HG02763 (cell line): ENCODE measurements at regions not wholly inside any gene's neighbourhood (a gene's known extent, or its start where the extent isn't known, plus 50 kb on each side); places are given as distances from the start of the nearest gene placed in this dataset.
A peak's percentile ranks its signal among the peaks of the same experiment; 100 is the strongest.

Experiments
- ATAC-seq: cut with Tn5 transposase; IDR thresholded peaks from one replicate; pipeline ENCODE4 v1.9.1; 2021; ENCODE audit warnings: mild to moderate bottlenecking, moderate library complexity; ENCODE audit not compliant: unreplicated experiment

DNA sequence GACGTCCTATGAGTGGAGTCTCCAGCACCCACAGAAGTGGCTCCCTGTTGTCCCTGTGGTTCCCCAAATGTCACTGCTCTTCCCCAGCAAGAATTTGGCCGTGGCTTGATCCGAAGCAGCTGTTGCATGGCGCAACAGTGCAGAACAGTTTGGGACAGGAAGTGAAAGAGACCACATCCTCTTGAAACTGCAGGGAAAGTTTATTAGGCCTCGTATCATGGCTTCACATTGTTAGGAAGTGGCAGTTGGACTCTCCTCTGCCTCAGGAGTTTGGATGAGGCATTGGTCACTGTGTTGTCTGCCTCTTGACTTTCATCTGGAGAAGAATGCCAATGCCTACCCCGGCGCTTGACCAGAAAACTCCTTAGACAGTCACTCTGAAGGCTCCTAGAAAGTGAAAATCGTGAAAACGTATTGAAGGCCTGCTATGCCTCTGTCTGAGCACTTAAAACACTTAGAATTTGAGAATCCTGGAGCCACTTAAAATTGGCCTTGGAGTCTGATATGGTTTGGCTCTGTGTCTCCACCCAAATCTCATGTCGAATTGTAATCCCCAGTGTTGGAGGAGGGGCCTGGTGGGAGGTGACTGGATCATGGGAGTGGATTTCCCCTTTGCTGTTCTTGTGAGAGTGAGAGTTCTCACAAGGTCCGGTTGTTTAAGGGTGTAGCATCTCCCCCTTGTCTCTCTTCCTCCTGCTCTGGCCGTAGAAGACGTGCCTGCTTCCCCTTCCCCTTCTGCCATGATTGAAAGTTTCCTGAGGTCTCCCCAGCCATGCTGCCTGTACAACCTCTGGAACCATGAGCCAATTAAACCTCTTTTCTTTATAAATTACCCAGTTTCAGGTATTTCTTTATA is 334.9 kb upstream of the JARID2 start:
- ATAC-seq = peak; percentile 67

DNA sequence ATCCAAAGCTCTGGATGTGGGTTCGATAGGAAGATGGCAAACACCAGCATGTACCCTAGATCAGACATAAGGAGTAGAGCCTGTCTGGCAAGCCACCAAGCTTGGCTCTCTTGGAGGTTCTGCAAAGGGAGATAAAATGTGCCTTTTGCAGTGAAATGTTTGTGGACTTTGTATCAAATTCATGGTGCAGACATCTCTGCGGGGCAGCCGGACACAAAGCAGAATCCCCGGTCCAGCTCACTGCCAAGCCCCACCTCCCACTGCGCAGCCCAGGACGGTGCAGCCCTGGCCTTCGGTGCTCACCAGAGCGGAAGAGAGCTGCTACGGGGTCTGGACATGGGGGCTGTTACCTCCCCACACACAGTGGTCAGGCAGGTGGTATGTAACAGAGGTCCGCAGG is 333.6 kb upstream of the JARID2 start:
- ATAC-seq = no peak

DNA sequence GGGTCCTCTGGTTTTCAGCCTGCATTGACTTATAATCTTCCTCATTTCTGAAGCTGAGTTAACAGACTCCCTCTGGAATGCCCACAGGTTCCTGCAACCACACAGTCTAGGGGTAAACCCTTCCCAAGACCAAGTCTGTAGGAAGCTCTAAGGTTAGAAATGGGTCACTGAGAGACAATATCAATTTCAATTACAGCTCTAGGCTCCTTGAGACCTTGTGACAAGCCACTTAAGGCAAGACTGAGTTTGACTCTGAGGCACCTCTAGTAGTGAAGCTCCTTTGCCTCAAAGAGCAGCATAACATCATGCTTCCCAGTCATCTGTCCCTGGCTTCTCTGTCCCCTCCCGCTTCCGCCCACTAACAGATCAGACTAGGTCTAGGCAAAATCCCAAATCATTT is 333.2 kb upstream of the JARID2 start:
- ATAC-seq = no peak

DNA sequence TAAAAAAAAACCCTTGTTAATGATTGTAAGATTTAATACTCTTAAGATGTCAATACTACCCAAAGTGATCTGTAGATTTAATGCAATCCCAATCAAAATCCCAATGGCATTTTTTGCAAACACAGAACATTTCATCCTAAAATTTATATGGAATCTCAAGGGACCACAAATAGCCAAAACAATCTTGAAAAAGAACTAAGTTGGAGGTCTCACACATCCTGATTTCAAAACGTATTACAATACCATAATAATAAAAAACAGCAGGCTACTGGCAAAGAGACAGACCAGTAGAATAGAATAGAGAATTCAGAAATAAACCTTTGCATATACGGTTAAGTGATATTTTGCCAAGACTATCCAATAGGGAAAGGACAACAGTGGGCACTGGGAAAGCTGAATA is 331.9 kb upstream of the JARID2 start:
- ATAC-seq = no peak

DNA sequence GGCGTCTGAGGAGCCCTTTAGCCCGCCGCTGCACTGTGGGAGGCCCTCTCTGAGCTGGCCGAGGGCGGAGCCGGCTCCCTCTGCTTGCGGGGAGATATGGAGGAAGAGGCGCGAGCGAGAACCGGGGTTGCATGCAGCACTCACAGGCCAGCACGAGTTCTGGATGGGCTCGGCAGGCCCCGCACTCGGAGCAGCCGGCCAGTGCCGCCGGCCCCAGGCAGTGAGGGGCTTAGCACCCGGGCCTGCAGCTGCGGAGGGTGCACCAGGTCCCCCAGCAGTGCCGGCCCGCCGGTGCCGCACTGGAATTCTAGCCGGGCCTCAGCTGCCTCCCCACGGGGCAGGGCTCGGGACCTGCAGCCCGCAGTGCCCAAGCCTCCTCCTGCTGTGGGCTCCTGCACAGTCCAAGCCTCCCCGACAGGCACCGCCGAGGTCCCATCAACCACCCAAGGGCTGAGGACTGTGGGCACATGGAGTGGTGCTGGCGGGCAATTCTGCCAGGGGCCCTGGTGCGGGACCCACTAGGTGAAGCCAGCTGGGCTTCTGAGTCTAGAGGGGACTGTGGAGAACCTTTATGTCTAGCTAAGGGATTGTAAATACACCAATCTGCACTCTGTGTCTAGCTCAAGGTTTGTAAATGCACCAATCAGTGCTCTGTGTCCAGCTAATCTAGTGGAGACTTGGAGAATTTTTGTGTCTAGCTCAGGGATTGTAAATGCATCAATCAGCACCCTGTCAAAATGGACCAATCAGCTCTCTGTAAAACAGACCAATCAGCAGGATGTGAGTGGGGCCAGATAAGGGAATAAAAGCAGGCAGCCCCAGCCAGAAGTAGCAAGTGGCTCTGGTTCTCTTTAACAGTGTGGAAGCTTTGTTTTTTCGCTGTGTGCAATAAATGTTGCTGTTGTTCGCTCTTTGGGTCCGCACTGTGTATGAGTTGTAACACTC is 329.7 kb upstream of the JARID2 start:
- ATAC-seq = no peak

DNA sequence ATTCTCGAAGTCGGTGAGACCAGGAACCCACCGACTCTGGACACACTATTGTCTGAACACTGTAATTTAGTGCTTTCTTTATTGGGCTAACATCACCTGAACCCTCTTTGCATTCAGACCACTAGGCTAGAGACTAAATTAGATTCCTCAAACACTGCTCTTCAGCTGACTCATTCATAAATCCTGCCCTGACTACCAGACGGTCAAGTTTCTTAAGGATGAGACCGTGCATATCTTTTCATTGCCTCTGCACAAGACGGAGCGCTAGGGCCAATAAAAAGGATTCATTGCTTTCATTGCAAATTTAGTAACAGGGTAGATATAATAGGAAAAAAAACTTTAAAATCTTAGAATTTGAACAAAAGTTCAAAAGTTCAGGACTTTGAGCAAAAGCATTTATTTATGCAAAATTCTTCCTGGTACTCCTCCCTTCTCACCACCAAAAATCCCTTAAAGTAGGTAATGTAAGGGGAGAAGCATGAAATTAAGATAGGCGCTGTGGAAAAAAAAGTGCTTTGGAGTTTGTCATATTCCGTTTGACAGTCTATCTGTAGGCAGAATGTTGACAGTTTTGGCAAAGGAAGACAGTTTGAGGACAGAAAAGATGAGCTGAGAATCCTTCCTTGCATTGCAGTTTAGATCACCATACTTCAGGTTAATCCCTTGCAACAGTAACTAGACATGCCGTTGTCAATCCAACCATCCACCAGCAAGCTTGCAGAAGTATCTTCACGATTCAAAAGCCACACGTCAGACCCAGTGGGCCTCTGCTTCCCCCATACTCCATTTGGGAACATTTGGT is 328.6 kb upstream of the JARID2 start:
- ATAC-seq = no peak

DNA sequence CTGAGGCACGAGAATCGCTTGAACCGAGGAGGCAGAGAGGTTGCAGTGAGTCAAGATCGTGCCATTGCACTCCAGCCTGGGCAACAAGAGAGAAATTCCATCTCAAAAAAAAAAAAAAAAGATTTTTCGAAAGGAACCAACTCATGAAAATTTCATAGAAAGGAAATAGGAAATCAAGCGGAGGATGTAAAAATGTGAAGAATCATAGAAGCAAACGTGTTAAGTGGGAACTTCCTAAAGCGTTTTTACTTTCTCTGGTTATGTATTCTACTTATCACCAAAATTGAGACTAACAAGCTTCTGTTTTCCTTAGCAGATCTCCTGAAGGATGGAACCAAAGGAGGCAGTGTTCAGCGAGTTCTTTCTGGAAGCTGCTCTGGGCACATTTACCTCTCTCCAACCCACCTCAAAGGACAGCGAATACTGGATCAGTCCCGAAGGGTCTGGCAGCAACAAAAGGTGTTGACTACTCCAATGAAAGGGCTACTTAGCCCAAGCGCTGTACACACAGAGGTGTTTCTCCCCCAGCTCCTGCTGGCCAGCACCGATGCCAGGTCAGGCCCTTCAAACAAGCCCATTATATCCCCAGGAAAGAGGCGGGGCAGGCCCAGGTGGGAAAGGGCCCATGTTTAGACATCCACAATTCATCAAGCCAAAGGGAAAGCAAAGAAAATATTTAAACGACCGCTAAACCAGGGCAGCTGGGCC is 327.5 kb upstream of the JARID2 start:
- ATAC-seq = no peak

DNA sequence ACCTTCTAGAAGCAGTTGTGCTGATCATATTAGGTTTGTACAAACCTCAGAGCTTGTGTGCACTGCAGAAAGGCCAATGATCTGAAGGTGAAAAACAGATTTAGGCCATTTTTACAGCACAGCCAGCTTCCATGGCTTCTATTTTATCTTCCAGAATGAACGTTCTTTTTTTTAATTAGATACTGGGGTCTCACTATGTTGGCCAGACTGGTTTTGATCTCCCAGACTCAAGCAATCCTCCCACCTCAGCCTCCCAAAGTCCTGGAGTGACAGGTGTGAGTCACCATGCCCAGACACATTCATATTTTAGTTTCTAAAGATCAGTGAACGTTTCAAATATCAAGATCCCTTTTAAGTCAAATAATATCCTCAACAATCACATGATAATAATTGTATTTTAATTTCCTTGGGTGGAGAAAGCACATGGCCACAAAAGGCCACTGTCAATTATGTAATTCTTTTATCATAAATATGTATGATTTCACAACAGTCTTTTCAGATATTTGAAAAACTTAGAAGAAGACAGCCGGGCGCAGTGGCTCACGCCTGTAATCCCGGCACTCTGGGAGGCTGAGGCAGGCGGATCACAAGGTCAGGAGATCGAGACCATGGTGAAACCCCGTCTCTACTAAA is 326.7 kb upstream of the JARID2 start:
- ATAC-seq = no peak

DNA sequence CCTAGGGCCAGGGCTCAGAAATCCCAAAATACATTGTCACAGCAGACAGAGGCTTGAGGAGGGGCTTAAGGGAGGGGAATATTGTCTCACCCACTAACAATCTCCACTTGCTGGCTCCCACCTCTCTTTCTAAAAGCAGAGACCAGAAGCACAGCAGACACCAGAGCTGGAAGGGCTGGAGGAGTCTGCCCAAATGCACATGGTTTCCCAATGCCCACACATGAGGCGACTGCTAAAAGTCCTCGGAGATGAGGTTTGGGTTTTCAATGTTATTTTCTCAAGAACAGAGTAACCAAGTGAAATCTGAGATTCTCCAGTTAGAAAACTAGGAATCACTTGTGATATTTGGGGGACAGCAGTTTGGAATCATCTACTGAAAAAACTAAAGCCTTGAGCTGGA is 325.6 kb upstream of the JARID2 start:
- ATAC-seq = no peak

DNA sequence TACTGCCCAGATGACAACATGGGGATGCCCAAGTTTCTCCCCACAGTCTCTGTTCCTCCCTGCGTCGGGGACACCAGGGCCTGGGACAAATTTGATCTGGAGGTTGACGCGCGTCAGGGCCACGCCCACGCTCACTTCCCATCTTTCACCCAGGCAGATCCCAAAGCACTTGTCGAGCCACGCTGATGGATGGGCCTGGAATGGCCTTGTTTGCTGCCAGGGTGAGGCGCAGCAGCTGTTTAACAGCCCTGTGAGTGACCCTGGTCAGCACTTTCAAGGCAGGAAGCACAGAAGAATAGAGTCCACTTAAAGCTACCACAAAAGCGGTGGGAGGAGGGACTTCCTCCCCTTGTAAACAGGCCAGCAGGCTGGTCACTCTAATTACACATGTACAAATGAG is 324.7 kb upstream of the JARID2 start:
- ATAC-seq = no peak

DNA sequence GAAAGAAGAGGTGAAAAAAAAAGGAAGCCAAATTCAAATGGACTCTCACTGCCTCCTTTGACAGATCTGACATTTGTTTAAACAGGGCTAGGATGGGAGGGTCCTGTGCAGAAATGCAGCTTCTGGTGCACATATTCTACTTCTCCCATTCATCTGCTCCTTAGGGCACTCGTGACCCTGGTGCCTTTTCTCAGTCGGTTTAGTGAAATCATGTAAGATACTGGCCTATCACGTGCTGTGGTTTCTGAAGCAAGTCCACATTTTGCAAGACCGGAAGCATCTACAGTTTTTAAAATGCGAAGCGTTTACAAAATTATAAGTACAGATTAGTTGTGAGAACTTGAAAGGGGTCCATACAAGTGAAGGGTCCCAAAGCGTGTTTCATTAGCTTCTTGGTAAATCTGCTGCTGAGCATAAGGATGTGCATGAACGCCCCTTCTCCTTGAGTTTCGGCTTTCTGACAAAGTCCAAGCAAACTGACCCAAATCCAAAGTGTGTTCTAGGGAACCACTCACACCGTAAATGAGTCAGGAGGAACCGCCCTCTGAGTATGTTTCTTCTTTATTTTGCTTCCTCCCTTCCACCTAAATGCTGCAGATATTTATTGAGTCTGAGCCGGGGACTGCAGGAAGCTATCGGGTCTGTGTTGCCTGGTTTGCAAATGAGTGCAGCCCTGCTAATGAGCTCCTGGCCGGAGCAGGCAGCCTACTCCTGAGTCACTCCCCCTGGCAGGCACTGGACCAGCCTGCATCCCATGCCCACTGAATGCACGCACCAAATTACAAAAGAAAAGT is 323.8 kb upstream of the JARID2 start:
- no peak for ATAC-seq

DNA sequence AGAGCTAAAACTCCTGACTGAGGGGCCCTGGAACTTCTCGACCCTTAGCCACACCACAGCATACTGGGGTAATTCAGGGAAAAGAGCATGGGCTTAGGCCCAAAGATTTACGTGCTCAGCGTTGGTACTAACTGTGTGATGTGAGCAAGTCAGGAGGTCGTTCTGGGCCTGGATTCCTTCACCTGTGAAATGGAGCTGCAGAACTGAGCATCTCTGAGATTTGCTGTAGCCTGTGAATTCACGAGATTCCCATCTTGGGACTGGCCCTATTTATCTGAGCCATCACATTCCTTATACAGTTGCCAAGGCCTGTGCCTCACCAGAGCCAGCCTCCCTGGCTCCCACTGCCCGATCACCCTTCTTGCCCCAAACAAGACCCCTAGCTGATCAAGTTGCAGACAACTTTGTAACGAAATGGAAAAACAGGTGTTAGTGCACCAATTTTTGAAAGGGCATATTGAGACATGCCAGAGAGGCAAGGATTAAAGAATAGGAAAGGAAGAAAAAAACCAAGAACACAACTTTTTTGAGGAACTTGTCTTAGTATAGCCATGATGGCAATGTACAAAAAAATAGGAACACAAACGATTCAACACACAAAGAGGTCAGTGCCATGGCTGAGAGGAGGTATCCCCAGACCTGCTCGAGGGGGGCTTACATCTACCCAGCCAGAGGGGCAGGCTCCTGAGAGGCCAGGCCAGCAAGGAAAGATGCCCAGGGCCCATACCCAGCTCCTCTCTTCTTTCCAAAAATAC is 323.0 kb upstream of the JARID2 start:
- ATAC-seq = no peak

DNA sequence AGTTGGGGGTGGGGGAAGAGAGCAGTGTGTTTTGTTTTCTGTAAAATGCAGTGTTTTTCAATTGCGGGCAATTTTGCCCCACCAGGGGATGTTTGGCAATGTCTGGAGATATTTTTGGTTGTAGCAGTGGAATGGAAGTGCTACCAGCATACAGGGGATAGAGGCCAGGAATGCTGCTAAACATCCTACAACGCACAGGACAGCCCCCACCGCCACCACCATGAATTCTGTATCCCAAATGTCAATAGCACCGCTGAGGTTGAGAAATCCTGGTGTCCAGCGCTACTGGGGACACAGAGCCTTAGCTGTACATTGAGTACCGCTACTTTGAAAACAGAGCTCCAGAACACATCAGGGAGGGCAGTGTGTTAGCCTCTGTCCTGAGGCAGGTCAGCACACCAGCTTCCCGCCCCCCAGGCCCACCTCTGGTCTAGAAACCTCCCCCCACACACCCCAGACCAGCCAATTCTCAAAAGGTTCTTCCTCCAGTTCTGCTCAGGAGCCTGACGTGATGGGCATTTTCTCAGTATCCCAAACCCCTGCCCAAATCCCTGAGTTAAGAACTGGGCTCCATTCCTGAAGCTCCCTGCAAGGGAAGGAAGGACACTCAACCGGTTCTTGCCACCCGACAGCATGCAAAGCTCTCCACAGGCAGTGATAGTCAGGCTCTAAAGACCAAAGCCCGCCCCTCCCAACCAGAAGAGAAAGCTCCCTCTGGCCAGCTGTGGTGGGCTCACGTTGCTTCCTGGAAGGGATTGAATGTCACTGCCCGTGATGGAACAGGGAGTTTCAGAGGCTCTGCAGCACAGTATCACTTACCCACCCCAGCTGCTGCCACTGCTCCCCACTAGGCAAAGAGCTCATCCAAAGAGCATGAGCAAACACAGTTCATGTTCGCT is 321.5 kb upstream of the JARID2 start:
- no peak for ATAC-seq

DNA sequence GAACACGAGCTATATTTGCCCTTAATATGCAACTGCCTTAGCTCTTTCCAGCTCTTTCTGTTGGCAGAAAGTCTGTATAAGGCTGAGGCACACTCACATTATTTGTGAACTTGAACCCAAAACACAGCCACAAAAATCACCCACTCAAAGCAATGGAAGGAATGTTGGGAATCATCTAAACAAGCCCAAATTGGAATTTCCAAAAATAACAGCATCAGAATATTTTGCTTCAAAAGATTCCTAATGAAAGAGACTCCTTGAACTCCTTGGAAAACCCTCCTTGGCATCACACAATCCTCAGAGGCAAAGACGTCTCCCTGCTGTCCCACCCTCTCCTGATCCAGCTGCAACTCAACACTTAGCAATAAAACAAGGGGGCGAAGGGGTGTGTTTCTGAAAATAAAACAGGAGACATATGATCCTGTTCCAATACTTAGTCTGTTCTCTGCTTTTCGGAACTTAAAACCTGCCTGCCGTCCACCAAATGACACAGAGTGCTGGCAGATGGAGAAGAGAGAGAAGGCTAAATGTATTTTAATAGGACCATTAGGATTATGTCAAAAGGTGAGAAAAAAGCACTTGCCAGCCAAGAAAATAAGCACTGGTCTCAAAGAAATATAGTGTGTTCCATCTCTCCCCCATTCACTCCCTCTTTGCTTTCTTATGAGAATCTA is 320.7 kb upstream of the JARID2 start:
- no peak for ATAC-seq

DNA sequence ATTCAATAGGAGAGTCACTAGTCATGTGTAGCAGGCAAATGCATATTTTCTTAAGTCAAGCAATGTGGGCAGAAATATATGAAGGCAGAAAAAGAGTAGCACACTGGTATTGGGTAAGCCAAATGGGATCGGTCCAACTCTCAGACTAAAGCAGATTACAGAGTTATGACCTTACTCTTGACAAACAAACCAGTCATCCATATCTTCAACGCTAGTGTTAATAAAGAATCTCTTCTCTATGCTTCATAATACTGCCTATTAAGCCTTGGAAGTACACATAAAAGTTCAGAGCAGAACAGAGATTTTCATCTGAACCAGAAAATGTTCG is 320.2 kb upstream of the JARID2 start:
- ATAC-seq = no peak

DNA sequence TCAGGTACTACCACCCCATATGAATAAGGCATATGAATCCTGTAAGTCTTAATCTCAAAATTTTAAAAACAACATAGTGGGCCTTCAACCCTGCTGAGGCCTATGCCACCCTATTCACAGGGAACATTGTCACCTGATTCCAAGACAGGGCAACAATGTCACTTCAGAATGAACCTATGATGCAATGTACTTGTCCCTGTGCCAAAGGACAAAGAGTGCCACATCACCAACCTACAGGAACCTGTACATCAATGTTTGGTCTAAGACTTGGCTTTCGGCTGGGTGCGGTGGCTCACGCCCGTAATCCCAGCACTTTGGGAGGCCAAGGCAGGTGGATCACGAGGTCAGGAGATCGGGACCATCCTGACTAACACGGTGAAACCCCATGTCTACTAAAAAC is 318.5 kb upstream of the JARID2 start:
- ATAC-seq = no peak

DNA sequence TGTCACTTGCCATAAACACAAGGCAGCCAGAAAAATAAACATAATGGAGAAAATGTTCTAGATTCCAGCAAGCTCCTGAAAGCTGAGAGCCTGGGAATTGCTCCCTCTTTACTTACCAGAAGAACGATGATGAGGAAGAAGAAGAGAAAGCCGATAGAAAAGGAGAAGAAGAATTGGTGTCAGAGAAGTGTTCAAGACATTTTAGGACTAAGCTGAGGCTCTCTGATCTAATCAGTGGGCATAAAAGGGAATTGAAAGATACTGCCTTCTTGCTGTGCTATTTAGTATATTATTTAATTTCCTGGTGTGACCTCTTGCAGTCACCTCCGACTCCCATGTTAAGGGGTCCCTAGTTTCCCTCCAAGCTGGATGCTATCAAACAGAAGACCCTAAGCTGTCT is 316.6 kb upstream of the JARID2 start:
- no peak for ATAC-seq
